Endothelial cell of umbilical vein (primary cell): ENCODE measurements at regions not wholly inside any gene's neighbourhood (a gene's known extent, or its start where the extent isn't known, plus 50 kb on each side); places are given as distances from the start of the nearest gene placed in this dataset.

Experiments
- BruUV-seq: library from RNA; stranded (reverse); fragments of 400-500 nt; replicated peaks from 2 replicates; lab custom pipeline; 2021; lab: Mats Ljungman, UMichigan
- CTCF ChIA-PET: fragments of 300-600, 350-600 bp; sonication (Branson Sonifier 250); formaldehyde crosslinking; loops from one replicate; lab custom pipeline; 2021; ENCODE audit warnings: antibody characterized with exemption, inconsistent platforms; lab: Charles Lee
- POLR2A ChIA-PET: fragments of 300-600, 350-600 bp; sonication (Branson Sonifier 250); formaldehyde crosslinking; loops from one replicate; lab custom pipeline; 2021; ENCODE audit warnings: antibody characterized with exemption, inconsistent platforms; lab: Charles Lee
- DNase-seq: peaks from one replicate; pipeline ENCODE4 v3.0.0-alpha.2; 2011; ENCODE audit warnings: low read depth, low spot score
- FAIRE-seq: peaks from 2 replicates; lab custom pipeline; 2011; peaks lifted over from hg19 to GRCh38; lab: Jason Lieb, UNC
- H2AFZ ChIP-seq: 2 replicates; pipeline ENCODE4 v1.6.0; 2012; ENCODE audit warnings: low read depth, low read length, control low read depth, inconsistent platforms
- H3K27ac ChIP-seq: 2 replicates; pipeline ENCODE4 v1.5.1; 2011; ENCODE audit warnings: low read depth, mild to moderate bottlenecking, control low read depth, low read length, moderate library complexity; ENCODE audit not compliant: insufficient read depth
- H3K27me3 ChIP-seq, 2 experiments: 2 replicates each; pipeline versions ENCODE4 v1.6.0 to v1.6.1; 2011; ENCODE audit warnings: low read length in 2 of 2, mixed read lengths in 1 of 2; ENCODE audit not compliant: control insufficient read depth in 2 of 2, insufficient read depth in 2 of 2
- H3K36me3 ChIP-seq, 2 experiments: 2 replicates in 1 of 2; 3 replicates in 1 of 2; pipeline ENCODE4 v1.5.1; 2011; ENCODE audit warnings: low read length in 2 of 2, mild to moderate bottlenecking in 1 of 2, moderate library complexity in 1 of 2; ENCODE audit not compliant: control insufficient read depth in 2 of 2, insufficient read depth in 2 of 2; ENCODE audit errors: extremely low read depth in 1 of 2
- H3K4me1 ChIP-seq: 3 replicates; pipeline ENCODE4 v1.5.1; 2011; ENCODE audit warnings: mild to moderate bottlenecking, low read length; ENCODE audit not compliant: control insufficient read depth, insufficient read depth; ENCODE audit errors: extremely low read depth
- H3K4me2 ChIP-seq: 2 replicates; pipeline ENCODE4 v1.6.1; 2011; ENCODE audit warnings: low read length, control low read depth, mixed read lengths; ENCODE audit not compliant: insufficient read depth
- H3K4me3 ChIP-seq, 3 experiments: fragments of 200-600 bp in 1 of 3; sonication (generic), shearing (Covaris generic) in 1 of 3; replicated peaks in 1 of 3; 2 replicates each; pipeline ENCODE4 v1.5.1; 2011 to 2016; ENCODE audit warnings: control low read depth in 3 of 3, low read length in 3 of 3, mild to moderate bottlenecking in 2 of 3, inconsistent platforms in 1 of 3, low read depth in 1 of 3, moderate library complexity in 1 of 3; ENCODE audit not compliant: insufficient read depth in 1 of 3
- H3K79me2 ChIP-seq: 2 replicates; pipeline ENCODE4 v1.6.0; 2012; ENCODE audit warnings: low read length, inconsistent platforms; ENCODE audit not compliant: control insufficient read depth, insufficient read depth
- H3K9ac ChIP-seq: replicated peaks from 2 replicates; pipeline ENCODE3; 2011; ENCODE audit warnings: low read length, control low read depth; ENCODE audit not compliant: insufficient read depth; ENCODE audit errors: extremely low read depth
- H3K9me1 ChIP-seq: replicated peaks from 3 replicates; pipeline ENCODE4 v1.6.0; 2011; ENCODE audit warnings: mild to moderate bottlenecking, low read length; ENCODE audit not compliant: control insufficient read depth, insufficient read depth; ENCODE audit errors: extremely low read depth
- H3K9me3 ChIP-seq: replicated peaks from 2 replicates; pipeline ENCODE4 v1.5.1; 2012; ENCODE audit warnings: low read length, inconsistent platforms; ENCODE audit not compliant: control insufficient read depth, insufficient read depth
- H4K20me1 ChIP-seq: replicated peaks from 2 replicates; pipeline ENCODE3; 2011; ENCODE audit warnings: mild to moderate bottlenecking, low read length; ENCODE audit not compliant: control insufficient read depth, insufficient read depth; ENCODE audit errors: extremely low read depth
- CTCF ChIP-seq, 2 donors: IDR thresholded peaks; 1 replicate in 1 of 2; 2 replicates in 1 of 2; pipeline ENCODE4 v1.5.1; 2011; ENCODE audit warnings: low read length in 2 of 2, mild to moderate bottlenecking in 2 of 2, moderate library complexity in 2 of 2, control low read depth in 1 of 2, inconsistent platforms in 1 of 2, low read depth in 1 of 2; ENCODE audit not compliant: insufficient read depth in 1 of 2; ENCODE audit errors: extremely low read depth in 1 of 2
- EZH2 ChIP-seq: IDR thresholded peaks from 2 replicates; pipeline ENCODE4 v1.6.1; 2012; ENCODE audit warnings: borderline replicate concordance, low read depth, mild to moderate bottlenecking, moderate library complexity, low read length, inconsistent platforms; ENCODE audit not compliant: severe bottlenecking
- FOS ChIP-seq: IDR thresholded peaks from 2 replicates; pipeline ENCODE4 v1.6.1; 2011; ENCODE audit warnings: mild to moderate bottlenecking, low read length, moderate library complexity, borderline replicate concordance; ENCODE audit not compliant: insufficient read depth
- GATA2 ChIP-seq: IDR thresholded peaks from 2 replicates; pipeline ENCODE4 v1.7.0; 2011; ENCODE audit warnings: low read depth, mild to moderate bottlenecking, moderate library complexity, mixed read lengths, low read length; ENCODE audit not compliant: insufficient read length, insufficient read depth
- JUN ChIP-seq: IDR thresholded peaks from 2 replicates; pipeline ENCODE4 v1.6.1; 2011; ENCODE audit warnings: borderline replicate concordance, low read depth; ENCODE audit not compliant: insufficient read length, insufficient read depth
- MAX ChIP-seq: IDR thresholded peaks from 2 replicates; pipeline ENCODE4 v1.6.1; 2011; ENCODE audit not compliant: insufficient read depth, insufficient read length
- MYC ChIP-seq: IDR thresholded peaks from one replicate; pipeline ENCODE4 v1.6.1; 2011; ENCODE audit warnings: mild to moderate bottlenecking, low read depth, low read length
- POLR2A ChIP-seq: IDR thresholded peaks from 2 replicates; pipeline ENCODE4 v1.6.1; 2012; ENCODE audit warnings: low read depth, mild to moderate bottlenecking, control low read depth, low read length
- POLR2AphosphoS5 ChIP-seq: IDR thresholded peaks from 2 replicates; pipeline ENCODE4 v1.6.1; 2012; ENCODE audit warnings: low read depth, mild to moderate bottlenecking, control low read depth, low read length, moderate library complexity; ENCODE audit not compliant: insufficient read depth
- dilution Hi-C: fragments of 300-500 bp; cut with MboI; formaldehyde crosslinking; loops from one replicate; pipeline ENCODE4 v1.15.0; 2019; ENCODE audit warnings: low sequenced_read_pairs; ENCODE audit not compliant: extremely low pct_ligation_motif_present
- intact Hi-C: fragments of 100-400 bp; cut with micrococcal nuclease; formaldehyde crosslinking; loops from one replicate; pipeline ENCODE4 v1.10.0; 2022

- Histone ChIP-seq H3K4me3 (no peak overlapping the region), H3K9me1 (no peaks in the 10 kb centered on the region), H3K36me3 (no peaks in the 10 kb centered on the region), H3K79me2 (no peaks in the 10 kb centered on the region), H3K9me3 (no peaks in the 10 kb centered on the region), H3K4me2 (no peak overlapping the region), H3K27ac (no peak overlapping the region), H3K9ac (no peak overlapping the region), H3K27me3 (peaks cover 14 to 19% of the 10 kb centered on the region in 2 experiments), H3K4me1 (no peaks in the 10 kb centered on the region), H2AFZ (no peak overlapping the region), H4K20me1 (no peaks in the 10 kb centered on the region)
- dilution Hi-C loops (no loop called here), intact Hi-C loops (no loop called here)
- FAIRE-seq (no peak), DNase-seq (no peak)
- ChIA-PET CTCF (no interaction called here), POLR2A (no interaction called here)
- TF ChIP-seq EZH2 (no peak), CTCF (IDR thresholded peaks at IDR 0.05; ENCODE audit: extremely low read depth in 1 of 2, insufficient read depth in 1 of 2, low read depth in 1 of 2, low read length in 2 of 2) (no peak), MYC (no peak), GATA2 (no peak), POLR2A (no peak), POLR2AphosphoS5 (no peak), JUN (no peak), FOS (no peak), MAX (no peak)
- no TSS peak for BruUV-seq
Measured at GRCh38 chr10:28811639-28812349, 134.5 kb downstream of the BAMBI start.
